Right lobe of liver (tissue), 4 donors: ENCODE measurements at regions not wholly inside any gene's neighbourhood (a gene's known extent, or its start where the extent isn't known, plus 50 kb on each side); places are given as distances from the start of the nearest gene placed in this dataset.

ENCODE experiments used
- POLR2A ChIP-seq: fragments of 450-650 bp; IDR thresholded peaks from one replicate; pipeline ENCODE4 v1.6.1; 2017; ENCODE audit warnings: antibody characterized with exemption, mild to moderate bottlenecking
- TF ChIP-seq, protein P1 (sequence below), 4 donors: fragments of 200-600 bp in 3 of 4; fragments of 450-650 bp in 1 of 4; IDR thresholded peaks; one replicate each; pipeline versions ENCODE4 v1.5.1 to v1.8.0; 2016 to 2022; ENCODE audit warnings: antibody characterized with exemption in 4 of 4, mild to moderate bottlenecking in 2 of 4
- donor health status: DM: no; HTN: no; CAD: no.
- donor health status: DM: no; HTN: no; CAD: no.
- donor health status: DM: no; HTN: yes; CAD: no.

DNA sequence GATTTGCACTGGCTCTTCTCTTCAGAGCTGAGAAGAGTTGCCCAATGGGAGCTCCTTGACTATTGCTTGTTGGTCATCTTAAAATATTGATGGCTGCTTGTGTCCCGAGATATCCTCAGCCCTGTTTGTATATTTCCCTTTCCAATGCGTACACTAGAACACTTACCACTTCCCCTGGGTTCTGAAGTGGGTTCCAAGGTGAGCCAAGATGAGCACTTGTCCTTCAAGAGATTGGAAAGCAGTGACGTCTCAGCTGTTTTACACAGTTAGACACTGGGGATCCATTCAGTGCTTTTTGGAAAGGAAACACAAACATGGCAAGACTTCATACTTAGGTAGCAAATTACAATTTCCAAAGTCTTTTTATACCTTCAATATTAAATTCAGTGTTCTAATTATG is 716.4 kb upstream of the CITED2 start:
- TF ChIP-seq, protein P1, sequence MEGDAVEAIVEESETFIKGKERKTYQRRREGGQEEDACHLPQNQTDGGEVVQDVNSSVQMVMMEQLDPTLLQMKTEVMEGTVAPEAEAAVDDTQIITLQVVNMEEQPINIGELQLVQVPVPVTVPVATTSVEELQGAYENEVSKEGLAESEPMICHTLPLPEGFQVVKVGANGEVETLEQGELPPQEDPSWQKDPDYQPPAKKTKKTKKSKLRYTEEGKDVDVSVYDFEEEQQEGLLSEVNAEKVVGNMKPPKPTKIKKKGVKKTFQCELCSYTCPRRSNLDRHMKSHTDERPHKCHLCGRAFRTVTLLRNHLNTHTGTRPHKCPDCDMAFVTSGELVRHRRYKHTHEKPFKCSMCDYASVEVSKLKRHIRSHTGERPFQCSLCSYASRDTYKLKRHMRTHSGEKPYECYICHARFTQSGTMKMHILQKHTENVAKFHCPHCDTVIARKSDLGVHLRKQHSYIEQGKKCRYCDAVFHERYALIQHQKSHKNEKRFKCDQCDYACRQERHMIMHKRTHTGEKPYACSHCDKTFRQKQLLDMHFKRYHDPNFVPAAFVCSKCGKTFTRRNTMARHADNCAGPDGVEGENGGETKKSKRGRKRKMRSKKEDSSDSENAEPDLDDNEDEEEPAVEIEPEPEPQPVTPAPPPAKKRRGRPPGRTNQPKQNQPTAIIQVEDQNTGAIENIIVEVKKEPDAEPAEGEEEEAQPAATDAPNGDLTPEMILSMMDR (IDR thresholded peaks at IDR 0.05) = no peak
- no peak for TF ChIP-seq POLR2A
